ENCODE measurements at regions not wholly inside any gene's neighbourhood (a gene's known extent, or its start where the extent isn't known, plus 50 kb on each side); places are given as distances from the start of the nearest gene placed in this dataset.

- TF ChIP-seq EZH2 (IDR thresholded peaks at IDR 0.05; ENCODE audit: low read length) = no peak
- TF ChIP-seq, protein P1, sequence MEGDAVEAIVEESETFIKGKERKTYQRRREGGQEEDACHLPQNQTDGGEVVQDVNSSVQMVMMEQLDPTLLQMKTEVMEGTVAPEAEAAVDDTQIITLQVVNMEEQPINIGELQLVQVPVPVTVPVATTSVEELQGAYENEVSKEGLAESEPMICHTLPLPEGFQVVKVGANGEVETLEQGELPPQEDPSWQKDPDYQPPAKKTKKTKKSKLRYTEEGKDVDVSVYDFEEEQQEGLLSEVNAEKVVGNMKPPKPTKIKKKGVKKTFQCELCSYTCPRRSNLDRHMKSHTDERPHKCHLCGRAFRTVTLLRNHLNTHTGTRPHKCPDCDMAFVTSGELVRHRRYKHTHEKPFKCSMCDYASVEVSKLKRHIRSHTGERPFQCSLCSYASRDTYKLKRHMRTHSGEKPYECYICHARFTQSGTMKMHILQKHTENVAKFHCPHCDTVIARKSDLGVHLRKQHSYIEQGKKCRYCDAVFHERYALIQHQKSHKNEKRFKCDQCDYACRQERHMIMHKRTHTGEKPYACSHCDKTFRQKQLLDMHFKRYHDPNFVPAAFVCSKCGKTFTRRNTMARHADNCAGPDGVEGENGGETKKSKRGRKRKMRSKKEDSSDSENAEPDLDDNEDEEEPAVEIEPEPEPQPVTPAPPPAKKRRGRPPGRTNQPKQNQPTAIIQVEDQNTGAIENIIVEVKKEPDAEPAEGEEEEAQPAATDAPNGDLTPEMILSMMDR (optimal IDR thresholded peaks at IDR 0.05 in 1 of 3, IDR thresholded peaks at IDR 0.05 in 1 of 3, conservative IDR thresholded peaks at IDR 0.05 in 1 of 3; ENCODE audit: extremely low read depth in 1 of 3, insufficient read depth in 2 of 3, low read length in 3 of 3) = no peak
Measured at GRCh38 chr16:35873472-35873871, 2414.1 kb downstream of the TP53TG3F start.

All from keratinocyte (primary cell).